Ectodermal cell (in vitro differentiated cells): ENCODE measurements at regions not wholly inside any gene's neighbourhood (a gene's known extent, or its start where the extent isn't known, plus 50 kb on each side); places are given as distances from the start of the nearest gene placed in this dataset.
"Not testable (repeated sequence)": the region's sequence is repeated elsewhere in the genome, so short reads cannot be mapped to it uniquely, and the experiment has no call there.

ENCODE experiments used
- H3K27ac ChIP-seq: 2 replicates; pipeline ENCODE4 v1.7.0; 2013; ENCODE audit warnings: mild to moderate bottlenecking, low read depth, low read length; ENCODE audit not compliant: insufficient read depth, poor library complexity, severe bottlenecking
- H3K27me3 ChIP-seq: 2 replicates; pipeline ENCODE4 v1.7.0; 2013; ENCODE audit warnings: mild to moderate bottlenecking, low read length; ENCODE audit not compliant: insufficient read depth, control insufficient read depth, poor library complexity, severe bottlenecking
- H3K36me3 ChIP-seq: one replicate; pipeline ENCODE4 v1.7.0; 2013; ENCODE audit warnings: low read length; ENCODE audit not compliant: control insufficient read depth, insufficient read depth
- H3K4me1 ChIP-seq: one replicate; pipeline ENCODE4 v1.7.0; 2013; ENCODE audit warnings: low read length; ENCODE audit not compliant: control insufficient read depth, insufficient read depth
- H3K4me3 ChIP-seq: 2 replicates; pipeline ENCODE4 v1.7.0; 2013; ENCODE audit warnings: low read depth, low read length, control low read depth; ENCODE audit not compliant: insufficient read depth
- H3K9me3 ChIP-seq: 2 replicates; pipeline ENCODE4 v1.7.0; 2013; ENCODE audit warnings: mild to moderate bottlenecking, low read length, moderate library complexity; ENCODE audit not compliant: control insufficient read depth
- WGBS, 2 experiments: methylation state at CpG; one replicate each; pipeline ENCODE4 v1.1.7; 2013; ENCODE audit warnings: missing lambda C conversion rate in 2 of 2; 5-methylcytosine and 5-hydroxymethylcytosine counted together

- H3K36me3 ChIP-seq: no peaks in the 10 kb centered on the region
- H3K4me3 ChIP-seq: no peak overlapping the region
- H3K27me3 ChIP-seq: no peaks in the 10 kb centered on the region
- H3K9me3 ChIP-seq: no peaks in the 10 kb centered on the region
- H3K4me1 ChIP-seq: no peaks in the 10 kb centered on the region
- H3K27ac ChIP-seq: no peak overlapping the region
- WGBS, 2 experiments: 90 to 98% methylated on average over 3 to 4 of the region's 4 CpGs
These were observed 705.7 kb upstream of the SLC35B3 start for GRCh38 chr6:9140951-9141460.

GRCh38 chr6:9140172-9140571, 704.8 kb upstream of the SLC35B3 start:
- WGBS, 2 experiments: 93 to 95% methylated on average over 8 of the region's 8 CpGs
- Histone ChIP-seq H3K9me3 (no peaks in the 10 kb centered on the region), H3K27ac (no peak overlapping the region), H3K36me3 (no peaks in the 10 kb centered on the region), H3K4me1 (no peaks in the 10 kb centered on the region), H3K27me3 (no peaks in the 10 kb centered on the region), H3K4me3 (no peak overlapping the region)

- 97 to 100% methylated on average over 6 of the region's 6 CpGs for WGBS, 2 experiments
- Histone ChIP-seq H3K27me3 (no peaks in the 10 kb centered on the region), H3K4me3 (no peak overlapping the region), H3K36me3 (no peaks in the 10 kb centered on the region), H3K9me3 (no peaks in the 10 kb centered on the region), H3K27ac (no peak overlapping the region), H3K4me1 (no peaks in the 10 kb centered on the region)
These were observed 704.4 kb upstream of the SLC35B3 start for GRCh38 chr6:9139746-9140145.

GRCh38 chr6:9138936-9139335, 703.6 kb upstream of the SLC35B3 start:
- Histone ChIP-seq H3K4me1 (no peaks in the 10 kb centered on the region), H3K36me3 (no peaks in the 10 kb centered on the region), H3K4me3 (no peak overlapping the region), H3K27me3 (no peaks in the 10 kb centered on the region), H3K9me3 (no peaks in the 10 kb centered on the region), H3K27ac (no peak overlapping the region)
- 96 to 98% methylated on average over 4 to 5 of the region's 5 CpGs for WGBS, 2 experiments

GRCh38 chr6:9136141-9136822, 700.9 kb upstream of the SLC35B3 start:
- 88 to 93% methylated on average over 2 of the region's 2 CpGs for WGBS, 2 experiments
- H3K4me3 ChIP-seq: no peak overlapping the region
- no peak overlapping the region for H3K27ac ChIP-seq
- H3K36me3 ChIP-seq: no peaks in the 10 kb centered on the region
- no peaks in the 10 kb centered on the region for H3K9me3 ChIP-seq
- H3K27me3 ChIP-seq: no peaks in the 10 kb centered on the region
- H3K4me1 ChIP-seq: peaks cover 4% of the 10 kb centered on the region

GRCh38 chr6:9131616-9132015, 696.3 kb upstream of the SLC35B3 start:
- H3K9me3 ChIP-seq: no peaks in the 10 kb centered on the region
- H3K4me1 ChIP-seq: peaks cover 4% of the 10 kb centered on the region
- no peak overlapping the region for H3K27ac ChIP-seq
- no peaks in the 10 kb centered on the region for H3K36me3 ChIP-seq
- 90% methylated on average over 8 of the region's 8 CpGs for WGBS, 2 experiments
- H3K4me3 ChIP-seq: no peak overlapping the region
- H3K27me3 ChIP-seq: no peaks in the 10 kb centered on the region

GRCh38 chr6:9131201-9131600, 695.9 kb upstream of the SLC35B3 start:
- H3K9me3 ChIP-seq: no peaks in the 10 kb centered on the region
- H3K27ac ChIP-seq: no peak overlapping the region
- 79 to 83% methylated on average over 3 of the region's 3 CpGs for WGBS, 2 experiments
- peaks cover 4% of the 10 kb centered on the region for H3K4me1 ChIP-seq
- no peaks in the 10 kb centered on the region for H3K36me3 ChIP-seq
- H3K4me3 ChIP-seq: no peak overlapping the region
- H3K27me3 ChIP-seq: no peaks in the 10 kb centered on the region

- H3K9me3 ChIP-seq: no peaks in the 10 kb centered on the region
These were observed 693.6 kb upstream of the SLC35B3 start for GRCh38 chr6:9128970-9129369.

GRCh38 chr6:9126878-9127560, 691.7 kb upstream of the SLC35B3 start:
- H3K4me3 ChIP-seq: no peak overlapping the region
- peaks cover 4% of the 10 kb centered on the region for H3K4me1 ChIP-seq
- H3K27ac ChIP-seq: no peak overlapping the region
- H3K27me3 ChIP-seq: no peaks in the 10 kb centered on the region
- H3K9me3 ChIP-seq: no peaks in the 10 kb centered on the region
- WGBS, 2 experiments: 91 to 95% methylated on average over 10 of the region's 10 CpGs
- no peaks in the 10 kb centered on the region for H3K36me3 ChIP-seq

More at GRCh38 chr6:9128970-9129369, 693.6 kb upstream of the SLC35B3 start:
- Histone ChIP-seq H3K36me3 (no peaks in the 10 kb centered on the region), H3K27ac (no peak overlapping the region), H3K4me1 (peaks cover 4% of the 10 kb centered on the region), H3K4me3 (no peak overlapping the region), H3K27me3 (no peaks in the 10 kb centered on the region)
- WGBS, 2 experiments: 92 to 95% methylated on average over 2 of the region's 2 CpGs

GRCh38 chr6:9126034-9126433, 690.7 kb upstream of the SLC35B3 start:
- 89 to 97% methylated on average over 10 of the region's 10 CpGs for WGBS, 2 experiments
- H3K4me3 ChIP-seq, H3K4me1 ChIP-seq, H3K36me3 ChIP-seq, H3K9me3 ChIP-seq, H3K27ac ChIP-seq, H3K27me3 ChIP-seq: not testable (repeated sequence)
